Upper lobe of right lung (tissue), 1 donor: ENCODE measurements at regions not wholly inside any gene's neighbourhood (a gene's known extent, or its start where the extent isn't known, plus 50 kb on each side); places are given as distances from the start of the nearest gene placed in this dataset.

Experiments used
- ATAC-seq: fragments of 200-7000 bp; cut with Tn5 transposase; one replicate; pipeline ENCODE4 v1.9.1; 2020; ENCODE audit warnings: mild to moderate bottlenecking, moderate library complexity
- DNase-seq: peaks from one replicate; pipeline ENCODE4 v3.0.0-alpha.2; 2020
- H3K27ac ChIP-seq: fragments of 200-600 bp; one replicate; pipeline ENCODE4 v1.8.0; 2022
- H3K27me3 ChIP-seq: fragments of 200-600 bp; one replicate; pipeline ENCODE4 v1.8.0; 2022; ENCODE audit warnings: mild to moderate bottlenecking
- H3K36me3 ChIP-seq: fragments of 200-600 bp; one replicate; pipeline ENCODE4 v1.8.0; 2022
- H3K4me1 ChIP-seq: fragments of 200-600 bp; one replicate; pipeline ENCODE4 v1.8.0; 2022
- H3K4me3 ChIP-seq: fragments of 200-600 bp; one replicate; pipeline ENCODE4 v1.8.0; 2022; ENCODE audit warnings: mild to moderate bottlenecking
- H3K9me3 ChIP-seq: fragments of 200-600 bp; one replicate; pipeline ENCODE4 v1.8.0; 2022
- intact Hi-C: fragments of 100-400 bp; cut with DNase I; formaldehyde crosslinking; loops from one replicate; pipeline ENCODE4 v1.11.0; 2022
- TF ChIP-seq, protein P1 (sequence below): fragments of 200-600 bp; IDR thresholded peaks from one replicate; pipeline ENCODE4 v1.8.0; 2022; ENCODE audit warnings: antibody characterized with exemption
- donor health status: DM: no; HTN: yes; CAD: no; lungs with severe emphysema.

DNA sequence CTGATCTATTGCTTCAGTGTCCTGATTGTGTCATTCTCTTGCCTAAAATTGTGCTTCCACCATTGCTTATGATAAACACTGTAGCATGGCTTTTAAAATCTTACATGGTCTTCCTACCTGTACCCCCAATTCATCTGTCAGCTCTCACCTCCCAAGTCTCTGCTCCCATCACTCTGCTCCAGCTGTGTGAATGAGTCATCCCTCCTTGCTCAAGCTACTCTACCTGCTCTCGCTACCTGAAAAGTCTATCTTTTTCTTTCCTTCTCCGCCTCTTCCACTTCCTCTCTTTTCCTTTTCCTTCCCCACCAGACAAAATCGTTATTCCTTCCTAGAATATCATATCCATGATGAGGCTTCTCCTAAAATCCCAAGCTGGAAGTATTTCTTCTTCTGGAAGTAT, 341.7 kb downstream of the PRELID2 start:
- Histone ChIP-seq H3K27me3 (no peaks in the 10 kb centered on the region), H3K4me1 (no peaks in the 10 kb centered on the region), H3K9me3 (peaks cover 5% of the 10 kb centered on the region), H3K36me3 (no peaks in the 10 kb centered on the region), H3K4me3 (no peak overlapping the region), H3K27ac (no peak overlapping the region)
- ATAC-seq: no peak
- no peak for DNase-seq
- TF ChIP-seq, protein P1, sequence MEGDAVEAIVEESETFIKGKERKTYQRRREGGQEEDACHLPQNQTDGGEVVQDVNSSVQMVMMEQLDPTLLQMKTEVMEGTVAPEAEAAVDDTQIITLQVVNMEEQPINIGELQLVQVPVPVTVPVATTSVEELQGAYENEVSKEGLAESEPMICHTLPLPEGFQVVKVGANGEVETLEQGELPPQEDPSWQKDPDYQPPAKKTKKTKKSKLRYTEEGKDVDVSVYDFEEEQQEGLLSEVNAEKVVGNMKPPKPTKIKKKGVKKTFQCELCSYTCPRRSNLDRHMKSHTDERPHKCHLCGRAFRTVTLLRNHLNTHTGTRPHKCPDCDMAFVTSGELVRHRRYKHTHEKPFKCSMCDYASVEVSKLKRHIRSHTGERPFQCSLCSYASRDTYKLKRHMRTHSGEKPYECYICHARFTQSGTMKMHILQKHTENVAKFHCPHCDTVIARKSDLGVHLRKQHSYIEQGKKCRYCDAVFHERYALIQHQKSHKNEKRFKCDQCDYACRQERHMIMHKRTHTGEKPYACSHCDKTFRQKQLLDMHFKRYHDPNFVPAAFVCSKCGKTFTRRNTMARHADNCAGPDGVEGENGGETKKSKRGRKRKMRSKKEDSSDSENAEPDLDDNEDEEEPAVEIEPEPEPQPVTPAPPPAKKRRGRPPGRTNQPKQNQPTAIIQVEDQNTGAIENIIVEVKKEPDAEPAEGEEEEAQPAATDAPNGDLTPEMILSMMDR: no peak
- intact Hi-C loops: no loop called here

DNA sequence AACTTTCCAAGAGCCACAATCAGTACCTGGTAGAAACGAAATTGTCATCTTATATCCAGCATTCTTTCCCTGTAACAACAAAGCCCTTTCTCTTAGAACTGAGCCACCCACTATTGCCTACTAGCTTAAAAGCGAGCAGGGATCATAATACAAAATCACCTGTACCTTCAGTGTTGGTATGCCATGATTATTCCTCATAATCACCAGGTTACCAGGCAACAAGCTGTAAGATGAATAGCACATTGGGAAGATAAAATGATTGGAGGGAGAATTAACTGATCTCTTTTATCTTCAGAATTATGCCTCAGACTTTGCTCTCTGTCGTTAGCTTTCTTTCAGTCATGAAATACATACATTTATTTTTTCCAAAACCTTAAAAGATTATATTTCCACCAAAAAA, 345.6 kb downstream of the PRELID2 start:
- Histone ChIP-seq H3K4me1 (no peaks in the 10 kb centered on the region), H3K4me3 (no peak overlapping the region), H3K9me3 (no peaks in the 10 kb centered on the region), H3K27me3 (no peaks in the 10 kb centered on the region), H3K36me3 (no peaks in the 10 kb centered on the region), H3K27ac (no peak overlapping the region)
- DNase-seq (no peak), ATAC-seq (no peak)
- TF ChIP-seq, protein P1: no peak
- intact Hi-C loops: no loop called here

DNA sequence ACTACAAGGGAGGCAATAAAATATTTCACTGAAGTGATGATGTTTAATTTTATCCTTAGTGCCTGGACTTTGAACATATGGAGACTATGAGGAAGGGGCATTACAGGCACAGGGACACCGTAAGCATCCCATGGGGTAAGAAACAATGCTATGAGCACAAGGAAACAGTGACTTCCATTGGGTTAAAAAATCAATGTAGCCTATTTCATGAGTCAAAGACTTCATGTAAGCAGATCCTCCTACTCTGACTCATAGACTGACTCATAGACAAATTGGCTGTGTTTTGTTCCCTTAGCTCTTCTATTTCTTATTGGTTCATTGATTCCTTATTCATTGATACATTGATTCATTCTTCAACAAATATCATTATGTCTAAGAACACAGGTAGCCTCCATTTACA, 351.0 kb downstream of the PRELID2 start:
- ATAC-seq: no peak
- no peaks in the 10 kb centered on the region for H3K27me3 ChIP-seq
- H3K9me3 ChIP-seq: no peaks in the 10 kb centered on the region
- no peak overlapping the region for H3K27ac ChIP-seq
- no peak overlapping the region for H3K4me3 ChIP-seq
- no peaks in the 10 kb centered on the region for H3K36me3 ChIP-seq
- TF ChIP-seq, protein P1: no peak
- no peak for DNase-seq
- intact Hi-C loops: no loop called here
- H3K4me1 ChIP-seq: no peaks in the 10 kb centered on the region

DNA sequence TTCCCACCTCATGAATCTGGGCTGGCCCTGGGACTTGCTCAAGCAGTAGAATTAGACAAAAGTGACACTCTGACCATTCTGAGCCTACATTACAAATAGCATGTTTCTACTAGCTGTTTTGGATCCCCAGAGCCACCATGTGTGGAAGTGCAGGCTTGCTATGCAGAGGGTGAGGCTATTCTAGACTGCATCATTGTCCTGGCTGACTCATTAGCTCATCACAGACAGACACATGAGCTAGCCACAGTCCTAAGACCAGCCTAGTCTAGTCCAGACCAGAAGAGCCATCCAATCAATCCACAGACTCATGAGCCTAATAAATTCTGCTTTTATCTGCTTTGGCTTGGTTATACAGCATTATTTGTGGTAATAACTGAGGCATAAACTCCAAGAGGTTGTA, 351.9 kb downstream of the PRELID2 start:
- TF ChIP-seq, protein P1: no peak
- Histone ChIP-seq H3K4me1 (no peaks in the 10 kb centered on the region), H3K27me3 (no peaks in the 10 kb centered on the region), H3K27ac (no peak overlapping the region), H3K9me3 (no peaks in the 10 kb centered on the region), H3K4me3 (no peak overlapping the region), H3K36me3 (no peaks in the 10 kb centered on the region)
- intact Hi-C loops: no loop called here
- ATAC-seq (no peak), DNase-seq (no peak)

DNA sequence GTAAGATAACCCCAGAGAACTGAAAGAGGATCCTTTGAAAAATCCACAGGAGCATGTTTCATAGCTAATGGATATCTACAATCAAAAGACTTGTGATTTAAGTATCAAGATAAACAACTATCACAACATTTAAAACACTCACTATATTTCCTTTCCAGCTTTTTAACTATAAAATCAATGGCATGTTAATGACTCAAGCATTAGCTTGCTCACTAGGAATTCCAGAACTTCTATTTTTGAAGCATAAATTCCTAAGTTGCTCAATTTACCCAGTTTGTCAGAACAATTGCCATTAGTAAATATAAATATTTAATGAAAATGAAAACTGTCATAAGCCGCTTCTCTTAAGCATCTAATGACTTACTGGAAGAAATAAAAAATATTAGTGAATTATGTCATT, 355.3 kb downstream of the PRELID2 start:
- intact Hi-C loops: no loop called here
- TF ChIP-seq, protein P1: no peak
- Histone ChIP-seq H3K9me3 (no peaks in the 10 kb centered on the region), H3K36me3 (no peaks in the 10 kb centered on the region), H3K27me3 (no peaks in the 10 kb centered on the region), H3K27ac (no peak overlapping the region), H3K4me1 (no peaks in the 10 kb centered on the region), H3K4me3 (no peak overlapping the region)
- ATAC-seq (no peak), DNase-seq (no peak)

DNA sequence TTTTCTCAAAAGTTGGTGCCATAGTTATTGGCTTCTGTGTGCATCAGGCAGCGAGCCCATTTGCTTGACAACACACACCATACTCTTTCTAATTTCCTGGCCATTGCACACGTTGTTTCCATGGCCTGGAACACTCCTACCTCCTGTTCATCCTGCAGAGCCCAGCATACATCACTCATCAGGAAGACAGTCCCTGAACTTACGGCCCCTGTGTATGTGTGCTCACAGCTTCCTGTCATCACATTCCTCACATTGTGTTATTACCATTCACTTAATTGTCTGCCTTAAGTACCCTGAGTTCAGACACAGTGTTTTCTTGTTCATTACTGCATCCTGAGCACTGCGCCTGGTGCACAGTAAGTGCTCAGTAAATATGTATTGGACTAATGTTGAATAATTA, 355.9 kb downstream of the PRELID2 start:
- TF ChIP-seq, protein P1: no peak
- Histone ChIP-seq H3K36me3 (no peaks in the 10 kb centered on the region), H3K27me3 (no peaks in the 10 kb centered on the region), H3K9me3 (no peaks in the 10 kb centered on the region), H3K4me3 (no peak overlapping the region), H3K4me1 (no peaks in the 10 kb centered on the region), H3K27ac (no peak overlapping the region)
- DNase-seq (no peak), ATAC-seq (peak; percentile 24)
- intact Hi-C loops: no loop called here
